ENCODE measurements at regions not wholly inside any gene's neighbourhood (a gene's known extent, or its start where the extent isn't known, plus 50 kb on each side); places are given as distances from the start of the nearest gene placed in this dataset.

- Histone ChIP-seq H3K27ac (no peak overlapping the region), H3K9me3 (peaks cover 0 to 6% (median 0%) of the 10 kb centered on the region in 4 donors), H3K4me3 (no peak overlapping the region), H3K36me3 (no peaks in the 10 kb centered on the region), H3K4me1 (peaks cover 17 to 31% (median 21%) of the 10 kb centered on the region in 4 donors), H3K27me3 (no peaks in the 10 kb centered on the region)
- 6 to 53% (median 24%) methylated on average over 3 to 4 of the region's 4 CpGs for WGBS, 5 donors
- no peak for TF ChIP-seq CTCF (IDR thresholded peaks at IDR 0.05)
- no peak for TF ChIP-seq EP300 (IDR thresholded peaks at IDR 0.05)
- TF ChIP-seq POLR2A (IDR thresholded peaks at IDR 0.05) = no peak
- intact Hi-C loops (cut with DNase I; ENCODE audit: low total_unique reads) = no loop called here
- peak in 1 of 2 donors; percentile 65 for DNase-seq
These were observed 106.8 kb downstream of the METRNL start for GRCh38 chr17:83186226-83186625.

GRCh38 chr17:83186751-83187421 lies 107.5 kb downstream of the METRNL start:
- Histone ChIP-seq H3K27ac (no peak overlapping the region), H3K4me3 (no peak overlapping the region), H3K36me3 (no peaks in the 10 kb centered on the region), H3K9me3 (peaks cover 0 to 6% (median 0%) of the 10 kb centered on the region in 4 donors), H3K4me1 (peaks cover 17 to 31% (median 21%) of the 10 kb centered on the region in 4 donors), H3K27me3 (no peaks in the 10 kb centered on the region)
- TF ChIP-seq CTCF (IDR thresholded peaks at IDR 0.05) (no peak), EP300 (IDR thresholded peaks at IDR 0.05) (no peak), POLR2AphosphoS5 (IDR thresholded peaks at IDR 0.05) (no peak), POLR2A (IDR thresholded peaks at IDR 0.05) (no peak)
- intact Hi-C loops (cut with DNase I; ENCODE audit: low total_unique reads) = no loop called here
- WGBS, 5 donors = 90 to 100% (median 93%) methylated on average over 3 of the region's 3 CpGs
- DNase-seq = peak in 1 of 2 donors; percentile 0

DNA sequence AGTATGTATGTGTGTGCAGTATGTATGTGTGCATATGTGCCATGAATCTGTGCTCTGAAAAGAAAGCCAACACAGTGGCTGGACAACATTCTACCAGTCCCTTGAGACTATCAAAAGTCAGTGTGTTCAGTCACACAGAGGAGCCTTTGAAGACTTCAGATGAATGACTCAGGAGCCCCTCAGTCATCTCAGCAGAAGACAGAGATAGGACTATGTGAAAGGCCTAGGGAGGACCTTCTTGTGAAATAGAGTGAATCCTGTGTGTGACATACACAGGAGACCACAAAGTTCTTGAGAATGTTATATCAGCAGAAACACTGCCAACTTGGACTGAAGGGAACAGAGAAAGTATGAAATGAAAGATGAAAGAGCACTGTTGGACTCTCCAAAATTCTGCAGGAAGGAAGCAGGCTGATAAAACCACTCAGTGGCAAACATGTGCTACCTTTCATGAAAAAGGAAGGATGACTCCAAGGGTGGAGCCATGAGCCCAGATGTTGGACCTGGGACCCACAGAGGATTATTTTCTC lies 108.4 kb downstream of the METRNL start:
- DNase-seq = no peak
- Histone ChIP-seq H3K9me3 (peaks cover 0 to 6% (median 0%) of the 10 kb centered on the region in 4 donors), H3K4me3 (no peak overlapping the region), H3K4me1 (peaks cover 17 to 34% (median 21%) of the 10 kb centered on the region in 4 donors), H3K27ac (no peak overlapping the region), H3K27me3 (no peaks in the 10 kb centered on the region), H3K36me3 (no peaks in the 10 kb centered on the region)
- intact Hi-C loops (cut with DNase I; ENCODE audit: low total_unique reads) = no loop called here
- TF ChIP-seq EP300 (IDR thresholded peaks at IDR 0.05) = no peak
- no peak for TF ChIP-seq POLR2AphosphoS5 (IDR thresholded peaks at IDR 0.05)
- no peak for TF ChIP-seq POLR2A (IDR thresholded peaks at IDR 0.05)
- no peak for TF ChIP-seq CTCF (IDR thresholded peaks at IDR 0.05)

- peak overlapping the region; percentile 49 to 72 (median 66) for H3K27ac ChIP-seq
- DNase-seq = peak; percentile 78 to 88
- WGBS, 5 donors = 46 to 54% (median 49%) methylated on average over 26 of the region's 26 CpGs
These were observed 109.9 kb downstream of the METRNL start for GRCh38 chr17:83189044-83190003.

More at GRCh38 chr17:83189044-83190003, 109.9 kb downstream of the METRNL start:
- peaks cover 0 to 6% (median 0%) of the 10 kb centered on the region in 4 donors for H3K9me3 ChIP-seq
- TF ChIP-seq EP300 (IDR thresholded peaks at IDR 0.05) = no peak
- no peak for TF ChIP-seq CTCF (IDR thresholded peaks at IDR 0.05)
- TF ChIP-seq POLR2A (IDR thresholded peaks at IDR 0.05) = no peak
- TF ChIP-seq POLR2AphosphoS5 (IDR thresholded peaks at IDR 0.05) = no peak
- peaks cover 12 to 29% (median 18%) of the 10 kb centered on the region in 4 donors for H3K4me1 ChIP-seq
- H3K27me3 ChIP-seq = no peaks in the 10 kb centered on the region
- H3K4me3 ChIP-seq = no peak overlapping the region
- intact Hi-C loops (cut with DNase I; ENCODE audit: low total_unique reads) = no loop called here
- no peaks in the 10 kb centered on the region for H3K36me3 ChIP-seq

Data from stomach (tissue), 8 donors.